Mucosa of descending colon (tissue), 3 donors: ENCODE measurements at regions not wholly inside any gene's neighbourhood (a gene's known extent, or its start where the extent isn't known, plus 50 kb on each side); places are given as distances from the start of the nearest gene placed in this dataset.

ENCODE experiments used
- ATAC-seq: fragments of 200-7000 bp; cut with Tn5 transposase; one replicate; pipeline ENCODE4 v1.9.1; 2020; ENCODE audit warnings: mild to moderate bottlenecking, moderate library complexity
- DNase-seq, 3 donors: peaks; one replicate each; pipeline ENCODE4 v3.0.0-alpha.2; 2020
- H3K36me3 ChIP-seq: fragments of 200-600 bp; one replicate; pipeline ENCODE4 v1.8.0; 2021; ENCODE audit warnings: low read depth, mild to moderate bottlenecking
- H3K4me1 ChIP-seq: fragments of 200-600 bp; one replicate; pipeline ENCODE4 v1.8.0; 2021; ENCODE audit warnings: low read depth, mild to moderate bottlenecking
- H3K4me3 ChIP-seq: fragments of 200-600 bp; one replicate; pipeline ENCODE4 v1.8.0; 2021; ENCODE audit warnings: mild to moderate bottlenecking
- H3K9me3 ChIP-seq: fragments of 200-600 bp; one replicate; pipeline ENCODE4 v1.8.0; 2021; ENCODE audit warnings: mild to moderate bottlenecking
- intact Hi-C, 2 donors: fragments of 100-400 bp; cut with DNase I in 1 of 2; cut with micrococcal nuclease in 1 of 2; formaldehyde crosslinking; loops; one replicate each; pipeline versions ENCODE4 v1.11.0 to v1.11.1; 2022; cut with DNase I, micrococcal nuclease
- TF ChIP-seq, protein P1 (sequence below): fragments of 200-600 bp; IDR thresholded peaks from one replicate; pipeline ENCODE4 v1.8.0; 2022; ENCODE audit warnings: antibody characterized with exemption, mild to moderate bottlenecking
- donor health status: DM: no; HTN: no; CAD: no; lungs with moderate emphysema.
- donor health status: DM: no; HTN: no; CAD: no.
- donor health status: DM: no; HTN: yes; CAD: no.

DNA sequence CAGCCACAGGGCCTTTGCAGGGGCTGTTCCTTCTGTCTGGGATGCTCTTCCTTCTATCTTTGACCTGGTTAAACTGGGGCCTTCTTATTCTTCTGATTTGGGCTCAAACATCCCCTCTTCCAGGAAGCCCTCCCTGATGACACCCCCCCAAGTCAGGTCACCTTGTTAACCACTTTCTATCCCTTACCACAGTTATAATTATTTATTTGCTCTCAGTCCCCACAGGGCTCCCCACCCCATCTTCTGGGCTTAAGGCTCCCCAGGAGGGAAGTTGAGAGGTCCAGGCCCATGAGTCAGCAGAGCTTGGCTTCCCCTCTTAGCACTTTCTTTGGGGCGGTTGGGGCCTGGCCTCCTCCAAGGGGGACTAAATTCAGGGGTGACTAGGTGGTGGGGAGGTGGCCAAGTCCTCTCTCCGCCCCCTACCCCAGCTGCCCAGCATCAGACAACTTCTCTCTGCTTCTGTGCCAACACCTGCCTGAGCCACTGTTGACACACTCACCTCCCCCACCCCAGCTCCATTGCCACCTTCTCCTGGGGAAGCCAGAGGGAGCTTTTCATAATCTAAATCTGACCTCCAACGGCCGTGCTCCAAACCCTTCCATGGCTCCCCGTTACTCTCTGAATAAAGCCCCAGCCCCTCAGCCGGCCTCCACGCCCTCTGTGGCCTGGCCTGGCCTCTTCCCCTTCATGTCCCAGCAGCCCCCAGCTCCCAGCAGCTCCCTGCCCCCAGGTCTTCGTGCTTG lies 70.0 kb downstream of the CEBPB start:
- peak in 2 of 3 donors; percentile 7 to 30 for DNase-seq
- peak; percentile 42 for ATAC-seq

DNA sequence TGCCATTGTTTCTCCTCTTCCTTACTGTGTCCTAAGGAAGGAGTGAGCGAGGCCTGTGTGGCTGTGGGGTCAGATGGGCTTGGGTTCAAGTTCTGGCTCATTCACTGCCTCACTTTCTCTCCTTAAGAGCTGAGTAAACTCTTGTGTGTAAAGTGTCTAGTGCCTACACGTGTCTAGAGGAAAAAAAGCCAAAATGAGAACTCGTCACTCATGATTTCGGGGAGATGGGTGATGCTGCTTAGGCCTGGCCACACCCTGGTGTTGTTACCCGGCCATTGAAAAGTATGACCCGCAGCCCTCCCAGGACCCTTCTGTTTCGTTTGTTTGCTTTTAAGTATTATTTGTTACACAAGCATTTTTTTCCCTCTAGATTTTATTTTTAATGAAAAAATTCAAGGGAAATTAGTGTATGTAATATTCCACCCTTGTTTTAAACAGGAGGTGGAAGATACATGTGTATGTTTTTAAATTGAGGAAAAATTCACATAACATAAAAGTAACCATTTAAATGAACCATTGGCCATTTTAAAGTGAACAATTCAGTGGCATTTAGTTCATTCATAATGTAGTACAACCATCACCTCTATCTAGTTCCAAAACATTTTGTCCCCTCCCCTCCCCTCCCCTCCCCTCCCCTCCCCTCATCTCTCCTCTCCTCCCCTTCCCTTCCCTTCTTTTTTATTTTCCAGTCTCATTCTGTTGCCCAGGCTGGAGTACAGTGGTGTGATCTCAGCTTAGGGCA lies 71.0 kb downstream of the CEBPB start:
- DNase-seq: no peak
- Histone ChIP-seq H3K36me3 (no peaks in the 10 kb centered on the region), H3K4me1 (peaks cover 11% of the 10 kb centered on the region), H3K9me3 (no peaks in the 10 kb centered on the region), H3K4me3 (no peak overlapping the region)
- TF ChIP-seq, protein P1, sequence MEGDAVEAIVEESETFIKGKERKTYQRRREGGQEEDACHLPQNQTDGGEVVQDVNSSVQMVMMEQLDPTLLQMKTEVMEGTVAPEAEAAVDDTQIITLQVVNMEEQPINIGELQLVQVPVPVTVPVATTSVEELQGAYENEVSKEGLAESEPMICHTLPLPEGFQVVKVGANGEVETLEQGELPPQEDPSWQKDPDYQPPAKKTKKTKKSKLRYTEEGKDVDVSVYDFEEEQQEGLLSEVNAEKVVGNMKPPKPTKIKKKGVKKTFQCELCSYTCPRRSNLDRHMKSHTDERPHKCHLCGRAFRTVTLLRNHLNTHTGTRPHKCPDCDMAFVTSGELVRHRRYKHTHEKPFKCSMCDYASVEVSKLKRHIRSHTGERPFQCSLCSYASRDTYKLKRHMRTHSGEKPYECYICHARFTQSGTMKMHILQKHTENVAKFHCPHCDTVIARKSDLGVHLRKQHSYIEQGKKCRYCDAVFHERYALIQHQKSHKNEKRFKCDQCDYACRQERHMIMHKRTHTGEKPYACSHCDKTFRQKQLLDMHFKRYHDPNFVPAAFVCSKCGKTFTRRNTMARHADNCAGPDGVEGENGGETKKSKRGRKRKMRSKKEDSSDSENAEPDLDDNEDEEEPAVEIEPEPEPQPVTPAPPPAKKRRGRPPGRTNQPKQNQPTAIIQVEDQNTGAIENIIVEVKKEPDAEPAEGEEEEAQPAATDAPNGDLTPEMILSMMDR: no peak
- no peak for ATAC-seq
- intact Hi-C loops: no loop called here

More for the DNA sequence above, 70.0 kb downstream of the CEBPB start:
- H3K36me3 ChIP-seq: no peaks in the 10 kb centered on the region
- intact Hi-C loops: no loop called here
- H3K9me3 ChIP-seq: no peaks in the 10 kb centered on the region
- H3K4me1 ChIP-seq: peaks cover 10% of the 10 kb centered on the region
- no peak overlapping the region for H3K4me3 ChIP-seq
- TF ChIP-seq, protein P1: no peak

DNA sequence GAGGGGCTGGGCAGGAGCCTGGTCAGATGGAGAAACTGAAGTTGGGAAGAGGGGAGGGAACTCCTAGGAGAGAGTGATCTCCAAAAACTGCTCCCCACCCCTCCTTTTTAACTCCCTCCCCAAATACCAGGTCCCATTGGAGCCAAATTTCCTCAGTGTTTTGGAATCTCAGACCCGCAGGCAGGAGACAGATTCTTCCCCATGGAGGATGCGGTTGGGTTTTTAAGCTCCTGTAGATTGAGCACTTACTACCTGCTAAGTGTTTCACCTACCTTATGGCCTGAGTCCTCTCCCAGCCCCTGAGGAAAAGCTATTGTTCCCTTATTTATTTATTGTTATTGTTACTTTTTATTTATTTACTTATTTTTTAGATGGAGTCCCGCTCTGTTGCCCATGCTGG lies 73.2 kb downstream of the CEBPB start:
- peaks cover 29% of the 10 kb centered on the region for H3K4me1 ChIP-seq
- ATAC-seq (no peak), DNase-seq (no peak)
- intact Hi-C loops: no loop called here
- no peak overlapping the region for H3K4me3 ChIP-seq
- no peaks in the 10 kb centered on the region for H3K9me3 ChIP-seq
- TF ChIP-seq, protein P1: no peak
- H3K36me3 ChIP-seq: no peaks in the 10 kb centered on the region

DNA sequence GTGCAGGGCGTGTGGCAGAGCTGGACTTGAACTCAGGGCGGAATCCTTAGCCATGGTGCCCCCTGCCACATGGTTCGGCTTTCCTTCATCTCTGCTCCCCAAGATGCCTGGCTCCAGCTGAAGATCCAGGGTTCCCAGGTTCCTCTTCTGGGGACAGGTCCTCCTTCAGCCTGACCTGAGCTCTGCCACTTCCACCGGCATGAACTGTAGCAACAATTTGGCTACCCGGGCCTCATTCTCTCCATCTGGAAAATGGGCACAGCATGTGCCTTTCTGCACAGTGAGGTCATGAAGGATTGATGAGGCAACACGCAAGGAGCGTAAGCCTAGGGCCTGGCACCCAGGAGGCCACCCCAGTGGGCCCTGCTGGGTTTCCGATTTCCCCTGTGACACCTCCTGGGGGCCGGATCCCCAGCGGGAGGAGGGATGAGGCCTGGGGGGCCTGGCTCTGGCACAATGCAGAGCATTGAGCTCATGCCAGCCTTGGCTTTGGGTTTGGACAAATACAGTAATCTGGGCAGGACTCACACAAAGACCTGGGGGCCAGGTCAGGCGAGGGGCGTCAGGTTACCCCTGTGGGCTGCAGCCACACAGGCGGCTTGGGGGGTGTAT lies 74.0 kb downstream of the CEBPB start:
- Histone ChIP-seq H3K36me3 (no peaks in the 10 kb centered on the region), H3K4me1 (peaks cover 26% of the 10 kb centered on the region), H3K4me3 (no peak overlapping the region), H3K9me3 (no peaks in the 10 kb centered on the region)
- peak in 1 of 3 donors; percentile 25 for DNase-seq
- ATAC-seq: no peak
- TF ChIP-seq, protein P1: no peak
- intact Hi-C loops: no loop called here

DNA sequence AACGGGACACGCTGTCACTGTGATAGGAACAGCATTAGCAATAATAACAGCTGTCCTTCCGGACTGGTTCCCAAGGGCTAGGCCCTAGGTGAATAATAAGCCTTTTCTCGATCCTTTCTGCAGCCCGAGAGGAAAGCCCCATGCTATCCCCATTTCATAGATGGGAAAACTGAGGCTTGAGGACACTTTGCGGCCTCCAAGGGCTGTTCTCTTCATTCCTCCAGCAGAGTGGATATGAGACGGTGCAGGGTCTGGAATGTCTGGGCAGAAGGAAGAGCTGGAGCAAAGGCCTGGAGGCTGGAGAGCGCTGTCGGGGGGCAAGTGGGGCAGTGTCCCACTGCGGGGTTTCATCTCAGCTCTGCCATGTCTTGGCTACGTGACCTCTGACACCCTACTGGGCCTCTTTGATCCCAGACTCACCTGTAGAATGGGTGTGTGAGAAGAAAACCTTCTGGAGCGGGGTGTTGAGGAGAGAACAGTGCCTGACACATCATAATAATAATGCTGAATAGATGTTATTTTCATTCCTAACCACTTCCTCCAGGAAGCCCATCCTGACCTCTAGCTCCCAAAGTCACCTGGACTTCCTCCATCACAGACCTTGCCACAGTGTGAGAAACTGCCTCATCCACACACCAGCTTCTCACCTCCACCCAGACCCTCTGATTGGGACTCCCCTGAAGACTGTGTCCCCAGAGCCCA lies 74.8 kb downstream of the CEBPB start:
- intact Hi-C loops: no loop called here
- ATAC-seq (no peak), DNase-seq (peak in 1 of 3 donors; percentile 20)
- H3K4me1 ChIP-seq: peaks cover 18% of the 10 kb centered on the region
- no peak overlapping the region for H3K4me3 ChIP-seq
- H3K36me3 ChIP-seq: no peaks in the 10 kb centered on the region
- TF ChIP-seq, protein P1: no peak
- H3K9me3 ChIP-seq: no peaks in the 10 kb centered on the region
